ENCODE measurements at regions not wholly inside any gene's neighbourhood (a gene's known extent, or its start where the extent isn't known, plus 50 kb on each side); places are given as distances from the start of the nearest gene placed in this dataset.
A peak's percentile ranks its signal among the peaks of the same experiment; 100 is the strongest.
"Not testable (repeated sequence)": the region's sequence is repeated elsewhere in the genome, so short reads cannot be mapped to it uniquely, and the experiment has no call there.

DNA sequence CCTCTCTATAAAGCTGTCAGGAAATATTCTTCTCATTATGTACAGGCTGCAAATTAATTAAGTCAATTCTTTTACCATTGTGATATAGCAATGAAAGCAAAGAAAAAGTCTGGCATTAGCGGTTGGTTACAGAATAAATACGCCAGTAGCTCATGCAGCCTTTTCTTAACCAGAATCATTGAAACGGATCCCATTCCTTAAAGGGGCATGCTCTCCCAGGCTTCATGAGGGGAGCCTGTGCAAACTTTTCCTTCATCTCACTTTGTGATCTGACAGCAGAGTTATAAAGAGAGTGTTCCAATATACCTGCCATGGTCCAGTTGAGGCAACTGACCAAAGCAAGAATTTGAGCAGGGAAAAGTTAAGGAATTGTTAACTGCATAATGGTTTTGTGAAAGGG, 337.7 kb downstream of the EMP1 start:
- no peak overlapping the region for H3K4me3 ChIP-seq (replicated peaks in 1 of 2; ENCODE audit: low read depth in 2 of 2, low read length in 2 of 2)
- no peak for TF ChIP-seq CTCF (IDR thresholded peaks at IDR 0.05; ENCODE audit: low read depth, low read length)
- DNase-seq (ENCODE audit: low read depth in 2 of 2), result peak in 1 of 2 donors; percentile 0

- no peak for TF ChIP-seq CTCF (IDR thresholded peaks at IDR 0.05; ENCODE audit: low read depth, low read length)
- DNase-seq (ENCODE audit: low read depth in 2 of 2), result no peak
Measured at GRCh38 chr12:13530966-13531365, 334.4 kb downstream of the EMP1 start.

GRCh38 chr12:13526185-13526921, 329.8 kb downstream of the EMP1 start:
- H3K4me3 ChIP-seq (replicated peaks in 1 of 2; ENCODE audit: low read depth in 2 of 2, low read length in 2 of 2), result not testable (repeated sequence)

More at GRCh38 chr12:13530966-13531365, 334.4 kb downstream of the EMP1 start:
- no peak overlapping the region for H3K4me3 ChIP-seq (replicated peaks in 1 of 2; ENCODE audit: low read depth in 2 of 2, low read length in 2 of 2)

GRCh38 chr12:13523536-13524307, 327.2 kb downstream of the EMP1 start:
- no peak for DNase-seq (ENCODE audit: low read depth in 2 of 2)
- TF ChIP-seq CTCF (IDR thresholded peaks at IDR 0.05; ENCODE audit: low read depth, low read length), result no peak
- no peak overlapping the region for H3K4me3 ChIP-seq (replicated peaks in 1 of 2; ENCODE audit: low read depth in 2 of 2, low read length in 2 of 2)

More at GRCh38 chr12:13526185-13526921, 329.8 kb downstream of the EMP1 start:
- not testable (repeated sequence) for DNase-seq (ENCODE audit: low read depth in 2 of 2)

DNA sequence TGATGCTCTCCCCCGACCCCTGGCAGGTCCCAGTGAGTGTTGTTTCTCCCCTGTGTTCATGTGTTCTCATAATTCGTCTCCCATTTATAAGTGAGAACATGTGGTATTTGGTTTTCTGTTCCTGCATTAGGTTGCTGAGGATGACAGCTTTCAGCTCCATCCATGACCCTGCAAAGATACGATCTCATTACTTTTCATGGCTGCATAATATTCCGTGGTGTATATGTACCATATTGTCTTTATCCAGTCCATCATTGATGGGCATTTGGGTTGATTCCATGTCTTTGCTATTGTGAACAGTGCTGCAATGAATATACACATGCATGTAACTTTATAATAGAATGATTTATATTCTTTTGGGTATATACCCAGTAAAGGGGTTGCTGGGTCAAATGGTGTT, 321.5 kb downstream of the EMP1 start:
- H3K4me3 ChIP-seq (replicated peaks in 1 of 2; ENCODE audit: low read depth in 2 of 2, low read length in 2 of 2); DNase-seq (ENCODE audit: low read depth in 2 of 2): not testable (repeated sequence)

GRCh38 chr12:13509740-13510139, 313.2 kb downstream of the EMP1 start:
- no peak for DNase-seq (ENCODE audit: low read depth in 2 of 2)
- no peak overlapping the region for H3K4me3 ChIP-seq (replicated peaks in 1 of 2; ENCODE audit: low read depth in 2 of 2, low read length in 2 of 2)
- no peak for TF ChIP-seq CTCF (IDR thresholded peaks at IDR 0.05; ENCODE audit: low read depth, low read length)

DNA sequence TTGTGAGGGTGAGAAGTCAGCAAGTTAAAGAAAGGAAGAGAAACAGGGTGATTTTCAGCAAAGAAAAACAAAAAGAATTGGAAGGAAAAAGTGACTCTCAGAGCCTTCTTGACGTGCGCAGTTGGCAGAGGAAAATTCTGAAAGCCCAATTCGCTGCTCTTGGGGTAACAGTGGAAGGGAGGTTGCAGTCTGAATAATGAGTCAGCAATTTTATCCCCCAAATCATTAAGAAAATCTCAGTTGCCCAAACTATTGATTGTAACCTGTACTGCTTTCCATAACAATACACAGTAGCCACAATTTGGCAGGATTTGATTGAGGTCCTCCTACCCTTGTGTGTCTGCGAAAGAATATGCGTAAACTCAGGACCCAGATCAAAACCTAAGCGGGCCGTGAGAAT, 309.1 kb downstream of the EMP1 start:
- H3K4me3 ChIP-seq (replicated peaks in 1 of 2; ENCODE audit: low read depth in 2 of 2, low read length in 2 of 2), result no peak overlapping the region
- no peak for DNase-seq (ENCODE audit: low read depth in 2 of 2)
- no peak for TF ChIP-seq CTCF (IDR thresholded peaks at IDR 0.05; ENCODE audit: low read depth, low read length)

All from cardiac fibroblast (primary cell).